GM19351 (cell line): ENCODE measurements at regions not wholly inside any gene's neighbourhood (a gene's known extent, or its start where the extent isn't known, plus 50 kb on each side); places are given as distances from the start of the nearest gene placed in this dataset.
"Not testable (repeated sequence)": the region's sequence is repeated elsewhere in the genome, so short reads cannot be mapped to it uniquely, and the experiment has no call there.

Source experiments
- ATAC-seq: cut with Tn5 transposase; IDR thresholded peaks from one replicate; pipeline ENCODE4 v1.9.1; 2021; ENCODE audit warnings: mild to moderate bottlenecking, moderate library complexity; ENCODE audit not compliant: unreplicated experiment

- ATAC-seq: not testable (repeated sequence)
These were observed 61.7 kb downstream of the RHOU start for GRCh38 chr1:228796945-228797344.

- ATAC-seq: no peak
These were observed 62.8 kb downstream of the RHOU start for GRCh38 chr1:228798035-228798434.

- ATAC-seq: no peak
These were observed 63.3 kb downstream of the RHOU start for GRCh38 chr1:228798548-228798947.

- ATAC-seq: no peak
These were observed 64.6 kb downstream of the RHOU start for GRCh38 chr1:228799924-228800323.

- ATAC-seq: no peak
These were observed 65.8 kb downstream of the RHOU start for GRCh38 chr1:228801068-228801467.

GRCh38 chr1:228802386-228803220, 67.3 kb downstream of the RHOU start:
- no peak for ATAC-seq

- ATAC-seq: no peak
These were observed 68.1 kb downstream of the RHOU start for GRCh38 chr1:228803421-228803820.

GRCh38 chr1:228804173-228804572, 68.9 kb downstream of the RHOU start:
- no peak for ATAC-seq

GRCh38 chr1:228804640-228805413, 69.5 kb downstream of the RHOU start:
- no peak for ATAC-seq

GRCh38 chr1:228807904-228808605, 72.8 kb downstream of the RHOU start:
- ATAC-seq: no peak

GRCh38 chr1:228809621-228810394, 74.5 kb downstream of the RHOU start:
- no peak for ATAC-seq

GRCh38 chr1:228810395-228810758, 75.1 kb downstream of the RHOU start:
- ATAC-seq: no peak

GRCh38 chr1:228810878-228811711, 75.8 kb downstream of the RHOU start:
- no peak for ATAC-seq

- ATAC-seq: no peak
These were observed 76.5 kb downstream of the RHOU start for GRCh38 chr1:228811712-228812305.

GRCh38 chr1:228812961-228813360, 77.7 kb downstream of the RHOU start:
- no peak for ATAC-seq

- no peak for ATAC-seq
These were observed 78.9 kb downstream of the RHOU start for GRCh38 chr1:228814176-228814575.

GRCh38 chr1:228818296-228818695, 83.0 kb downstream of the RHOU start:
- ATAC-seq: no peak

GRCh38 chr1:228818928-228819630, 83.8 kb downstream of the RHOU start:
- ATAC-seq: no peak

- no peak for ATAC-seq
These were observed 86.0 kb downstream of the RHOU start for GRCh38 chr1:228821252-228821651.
